IPS-15b (cell line): ENCODE measurements at regions not wholly inside any gene's neighbourhood (a gene's known extent, or its start where the extent isn't known, plus 50 kb on each side); places are given as distances from the start of the nearest gene placed in this dataset.

Experiments used
- H3K27me3 ChIP-seq: one replicate; pipeline ENCODE4 v1.6.1; 2013; ENCODE audit warnings: low read length; ENCODE audit not compliant: control insufficient read depth, insufficient read depth
- H3K36me3 ChIP-seq: one replicate; pipeline ENCODE4 v1.6.1; 2013; ENCODE audit warnings: low read length; ENCODE audit not compliant: control insufficient read depth, insufficient read depth
- H3K4me1 ChIP-seq: one replicate; pipeline ENCODE4 v1.6.1; 2013; ENCODE audit warnings: mild to moderate bottlenecking, low read length; ENCODE audit not compliant: control insufficient read depth, insufficient read depth
- H3K4me3 ChIP-seq: one replicate; pipeline ENCODE4 v1.5.1; 2013; ENCODE audit warnings: low read depth, low read length
- H3K9ac ChIP-seq: one replicate; pipeline ENCODE4 v1.6.1; 2013; ENCODE audit warnings: low read depth, mild to moderate bottlenecking, low read length
- H3K9me3 ChIP-seq: one replicate; pipeline ENCODE4 v1.6.1; 2013; ENCODE audit warnings: mild to moderate bottlenecking, low read length; ENCODE audit not compliant: control insufficient read depth, insufficient read depth

DNA sequence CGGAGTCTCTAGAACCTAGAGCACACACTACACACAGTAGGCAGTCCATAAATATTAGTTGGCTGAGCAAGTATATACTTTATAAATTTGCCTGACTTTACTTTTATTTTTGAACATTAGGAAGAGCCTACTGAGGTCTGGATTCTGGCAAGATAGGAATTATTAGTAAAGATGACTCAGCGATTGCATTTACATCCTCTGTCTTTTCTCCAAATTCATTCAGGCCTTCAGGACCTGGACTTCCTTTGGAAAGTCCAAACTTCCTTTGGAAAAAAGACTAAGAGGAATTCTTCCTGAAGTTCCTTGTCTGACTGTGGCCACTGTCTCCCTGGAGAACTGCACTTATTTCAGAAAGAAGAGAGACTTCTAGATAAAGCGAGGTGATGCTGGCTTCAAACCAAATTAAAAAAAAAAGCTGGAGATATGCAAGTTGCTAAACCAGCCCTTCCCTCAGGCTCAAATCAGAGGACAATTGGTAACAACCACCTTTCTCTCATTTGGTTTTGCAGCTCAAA is 251.3 kb downstream of the GAS1 start:
- Histone ChIP-seq H3K9ac (no peak overlapping the region), H3K27me3 (no peaks in the 10 kb centered on the region), H3K4me1 (no peaks in the 10 kb centered on the region), H3K4me3 (no peak overlapping the region), H3K36me3 (no peaks in the 10 kb centered on the region), H3K9me3 (no peaks in the 10 kb centered on the region)

DNA sequence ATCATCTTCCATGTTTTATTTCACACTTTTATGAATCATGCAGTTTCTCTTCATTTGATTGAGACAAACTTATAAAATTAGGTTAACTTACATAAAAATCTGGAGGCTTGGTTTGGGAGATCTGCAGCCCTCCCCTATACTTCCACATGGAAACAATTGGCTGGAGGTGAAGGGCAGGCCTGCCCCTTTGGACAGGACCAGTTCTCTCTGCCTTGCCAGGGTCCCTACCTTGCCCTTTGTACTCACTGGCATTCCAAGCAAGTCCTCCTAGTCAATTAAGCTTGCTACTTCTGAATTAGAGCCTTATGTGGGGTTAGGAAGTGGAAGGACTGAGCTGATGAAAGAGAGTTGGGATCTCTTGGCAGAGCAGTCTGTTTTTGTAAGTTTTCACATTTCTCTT is 257.3 kb downstream of the GAS1 start:
- Histone ChIP-seq H3K9ac (no peak overlapping the region), H3K4me3 (no peak overlapping the region), H3K27me3 (no peaks in the 10 kb centered on the region), H3K4me1 (no peaks in the 10 kb centered on the region), H3K36me3 (no peaks in the 10 kb centered on the region), H3K9me3 (no peaks in the 10 kb centered on the region)

DNA sequence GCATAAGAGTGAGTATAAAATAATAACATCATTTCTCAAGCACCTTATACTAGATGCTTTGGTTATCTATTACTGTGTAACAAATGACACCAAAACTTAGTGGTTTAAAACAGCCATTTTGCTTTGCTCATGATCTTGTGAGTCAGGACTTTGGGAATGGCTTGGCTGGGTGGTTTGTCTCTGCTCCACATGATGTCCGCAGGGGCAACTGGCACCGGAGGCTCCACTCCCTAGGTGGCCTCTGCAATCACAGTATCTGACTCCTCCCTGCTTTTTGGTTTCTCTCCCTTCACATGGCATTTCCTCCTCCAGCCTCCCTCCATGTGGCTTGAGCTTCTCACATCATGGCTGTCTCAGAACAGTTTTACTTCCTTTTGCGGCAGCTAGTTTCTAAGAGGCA is 259.5 kb downstream of the GAS1 start:
- H3K4me1 ChIP-seq, result no peaks in the 10 kb centered on the region
- no peaks in the 10 kb centered on the region for H3K27me3 ChIP-seq
- H3K4me3 ChIP-seq, result no peak overlapping the region
- H3K9ac ChIP-seq, result no peak overlapping the region
- no peaks in the 10 kb centered on the region for H3K9me3 ChIP-seq
- H3K36me3 ChIP-seq, result no peaks in the 10 kb centered on the region

DNA sequence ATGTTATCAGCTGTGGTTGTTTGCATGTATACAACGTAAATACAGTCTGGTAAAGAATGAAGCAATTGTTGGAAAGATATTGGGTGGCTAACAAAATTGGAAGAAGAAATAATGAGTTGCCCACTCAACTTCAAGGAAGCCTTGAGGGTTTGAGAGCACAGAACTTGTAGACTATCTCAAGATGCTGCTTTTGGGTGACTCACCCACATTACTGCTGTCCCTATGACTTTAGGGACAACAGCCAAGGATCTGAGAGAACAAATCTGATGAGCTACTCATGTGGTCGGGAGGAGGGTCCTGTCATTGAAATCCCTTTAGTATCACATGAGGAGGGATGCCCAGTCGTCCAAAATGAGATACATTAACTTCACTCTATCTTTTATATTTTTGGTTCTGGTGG is 261.8 kb downstream of the GAS1 start:
- Histone ChIP-seq H3K27me3 (no peaks in the 10 kb centered on the region), H3K4me3 (no peak overlapping the region), H3K4me1 (no peaks in the 10 kb centered on the region), H3K9me3 (no peaks in the 10 kb centered on the region), H3K36me3 (no peaks in the 10 kb centered on the region), H3K9ac (no peak overlapping the region)

DNA sequence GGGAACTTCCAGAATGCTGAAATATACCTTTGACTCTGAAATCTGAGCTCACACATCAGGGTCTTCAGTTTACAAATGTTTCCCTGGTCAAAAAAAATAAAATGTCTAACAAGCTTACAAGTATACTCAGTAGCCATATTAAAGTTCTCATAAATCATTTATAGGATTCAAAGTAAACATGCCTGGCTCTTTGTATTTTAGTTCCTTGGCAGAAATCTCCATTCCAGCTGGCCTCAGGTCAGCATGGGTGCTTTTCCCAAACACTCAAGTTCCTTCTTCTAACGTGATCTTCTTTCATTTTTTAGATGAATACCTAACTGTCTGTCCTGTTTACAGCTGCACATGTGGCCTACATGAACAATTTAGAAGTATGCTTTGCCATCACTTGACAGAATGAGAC is 263.2 kb downstream of the GAS1 start:
- no peak overlapping the region for H3K4me3 ChIP-seq
- H3K27me3 ChIP-seq, result no peaks in the 10 kb centered on the region
- H3K9ac ChIP-seq, result no peak overlapping the region
- H3K4me1 ChIP-seq, result no peaks in the 10 kb centered on the region
- no peaks in the 10 kb centered on the region for H3K36me3 ChIP-seq
- H3K9me3 ChIP-seq, result no peaks in the 10 kb centered on the region

DNA sequence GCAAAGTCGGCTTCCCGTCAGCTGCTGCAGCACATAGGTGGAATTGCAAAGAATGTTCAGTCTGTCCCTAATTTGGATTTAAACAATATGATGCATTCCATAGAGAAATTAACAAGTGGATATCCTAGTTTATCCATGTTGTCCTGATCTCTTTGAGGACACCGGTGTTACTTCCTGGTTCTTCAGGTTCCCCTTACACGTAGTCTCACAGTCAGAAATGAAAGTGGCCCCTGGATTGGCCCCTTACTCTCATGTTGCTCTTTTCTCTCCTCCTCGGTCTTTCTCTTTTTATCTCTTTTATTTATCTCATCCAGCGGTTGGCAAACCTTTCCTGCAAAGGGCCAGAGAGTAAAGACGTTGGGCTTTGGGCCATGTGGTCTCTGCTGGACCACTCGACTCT is 265.1 kb downstream of the GAS1 start:
- Histone ChIP-seq H3K27me3 (no peaks in the 10 kb centered on the region), H3K9ac (no peak overlapping the region), H3K9me3 (no peaks in the 10 kb centered on the region)

DNA sequence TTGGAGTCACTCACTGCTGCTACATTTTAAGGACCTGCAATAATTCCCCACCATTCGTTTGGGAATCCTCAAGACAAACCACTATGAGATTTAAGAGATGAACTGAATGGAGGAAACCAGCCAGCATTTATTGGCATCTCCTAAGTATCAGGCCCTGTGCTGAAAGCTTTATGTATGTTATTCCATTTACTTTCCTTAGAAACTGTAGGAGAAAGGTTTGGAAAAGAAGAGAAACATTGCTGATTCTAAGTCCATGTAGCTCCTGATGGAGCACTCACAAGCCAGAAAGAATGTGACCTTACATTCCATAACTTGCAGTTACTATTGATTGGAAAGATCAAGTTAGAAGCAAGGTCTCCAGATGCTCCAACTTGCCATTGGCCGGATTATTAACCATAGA is 267.4 kb downstream of the GAS1 start:
- H3K9ac ChIP-seq, result no peak overlapping the region

More for the DNA sequence above, 265.1 kb downstream of the GAS1 start:
- Histone ChIP-seq H3K36me3 (no peaks in the 10 kb centered on the region), H3K4me1 (no peaks in the 10 kb centered on the region), H3K4me3 (no peak overlapping the region)

DNA sequence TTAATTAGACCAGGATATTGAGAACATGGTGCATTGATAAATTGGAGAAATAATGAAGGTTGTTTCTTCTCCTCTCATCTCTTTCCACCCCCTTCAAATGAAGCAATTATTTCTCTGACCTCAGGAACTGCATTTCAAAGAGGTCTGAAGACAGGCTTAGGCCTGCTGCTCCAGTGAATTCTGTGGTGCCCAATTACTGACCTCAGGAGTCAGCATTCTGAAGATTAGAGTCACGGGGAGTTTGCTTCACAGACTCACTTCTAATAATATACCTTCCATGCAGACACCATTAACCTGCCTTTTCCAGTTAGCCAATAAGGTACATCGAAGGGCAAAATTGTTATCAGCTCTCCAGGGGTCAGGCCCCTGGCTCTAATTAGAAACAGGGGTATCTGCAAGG is 270.9 kb downstream of the GAS1 start:
- Histone ChIP-seq H3K4me3 (no peak overlapping the region), H3K4me1 (no peaks in the 10 kb centered on the region), H3K9ac (no peak overlapping the region), H3K9me3 (no peaks in the 10 kb centered on the region), H3K27me3 (no peaks in the 10 kb centered on the region), H3K36me3 (no peaks in the 10 kb centered on the region)

More for the DNA sequence above, 267.4 kb downstream of the GAS1 start:
- H3K9me3 ChIP-seq, result no peaks in the 10 kb centered on the region
- H3K4me3 ChIP-seq, result no peak overlapping the region
- H3K4me1 ChIP-seq, result no peaks in the 10 kb centered on the region
- H3K27me3 ChIP-seq, result no peaks in the 10 kb centered on the region
- H3K36me3 ChIP-seq, result no peaks in the 10 kb centered on the region

DNA sequence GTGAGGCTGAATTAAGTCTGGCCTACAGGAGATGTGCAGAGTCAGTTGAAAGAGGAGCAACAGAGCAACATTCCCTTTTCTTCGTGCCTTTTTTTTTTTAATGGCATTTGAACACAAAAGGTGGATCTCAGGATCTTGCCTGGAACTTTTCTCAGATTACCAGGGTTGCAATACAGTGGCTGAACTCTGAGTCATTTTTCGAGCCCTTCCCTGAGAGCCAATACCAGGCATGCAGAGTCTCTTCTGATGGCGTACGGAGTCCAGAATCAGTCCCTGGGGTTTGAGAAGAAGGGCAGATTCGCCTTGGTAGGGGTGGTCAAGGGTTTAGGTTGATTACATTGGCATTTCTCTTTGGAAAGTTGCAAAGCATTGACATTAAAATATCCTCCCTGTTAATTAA is 271.5 kb downstream of the GAS1 start:
- no peaks in the 10 kb centered on the region for H3K9me3 ChIP-seq
- H3K9ac ChIP-seq, result no peak overlapping the region
- H3K4me3 ChIP-seq, result no peak overlapping the region
- no peaks in the 10 kb centered on the region for H3K36me3 ChIP-seq
- H3K4me1 ChIP-seq, result no peaks in the 10 kb centered on the region
- H3K27me3 ChIP-seq, result no peaks in the 10 kb centered on the region

DNA sequence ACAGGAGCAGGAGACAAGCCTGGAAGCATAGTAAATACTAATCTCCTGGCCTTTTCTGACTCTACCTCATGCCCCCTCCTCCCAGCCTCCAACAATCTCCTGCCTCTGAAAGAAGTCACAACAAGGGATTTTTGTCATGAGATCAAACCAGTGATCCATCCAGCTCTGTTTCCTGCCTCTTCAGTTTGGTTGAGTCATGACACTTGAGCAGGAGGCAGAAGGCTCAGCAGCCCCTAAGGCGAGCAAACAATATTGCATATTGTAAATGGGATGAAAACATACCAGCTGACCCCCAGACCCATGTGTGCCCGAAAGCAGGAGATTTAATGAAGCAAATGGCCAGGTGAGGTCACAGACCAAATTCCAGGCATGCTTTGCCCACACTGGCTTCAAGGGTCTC is 272.8 kb downstream of the GAS1 start:
- no peak overlapping the region for H3K9ac ChIP-seq

DNA sequence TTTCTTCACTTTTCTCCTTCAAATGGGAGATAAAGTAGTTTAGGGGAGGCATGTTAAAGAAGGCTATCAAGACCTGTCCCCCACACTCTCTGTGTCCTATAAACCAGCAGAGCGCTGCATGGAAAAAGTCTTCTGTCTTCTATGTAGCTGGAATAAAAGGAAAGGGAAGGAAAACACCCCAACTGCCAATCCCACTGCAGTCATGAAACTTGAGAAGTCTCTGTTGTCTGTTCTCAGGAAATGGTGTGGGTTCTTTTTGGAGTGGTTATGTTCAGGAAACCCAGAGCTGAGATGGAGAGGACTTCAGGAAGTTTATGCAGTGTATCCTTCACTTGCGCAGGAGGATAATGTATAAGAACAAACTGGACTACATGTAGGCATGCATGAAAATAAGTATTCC is 274.3 kb downstream of the GAS1 start:
- no peaks in the 10 kb centered on the region for H3K36me3 ChIP-seq
- no peaks in the 10 kb centered on the region for H3K27me3 ChIP-seq
- no peak overlapping the region for H3K4me3 ChIP-seq
- H3K9me3 ChIP-seq, result no peaks in the 10 kb centered on the region
- H3K4me1 ChIP-seq, result no peaks in the 10 kb centered on the region
- no peak overlapping the region for H3K9ac ChIP-seq

More for the DNA sequence above, 272.8 kb downstream of the GAS1 start:
- Histone ChIP-seq H3K4me1 (no peaks in the 10 kb centered on the region), H3K27me3 (no peaks in the 10 kb centered on the region), H3K9me3 (no peaks in the 10 kb centered on the region), H3K36me3 (no peaks in the 10 kb centered on the region), H3K4me3 (no peak overlapping the region)

DNA sequence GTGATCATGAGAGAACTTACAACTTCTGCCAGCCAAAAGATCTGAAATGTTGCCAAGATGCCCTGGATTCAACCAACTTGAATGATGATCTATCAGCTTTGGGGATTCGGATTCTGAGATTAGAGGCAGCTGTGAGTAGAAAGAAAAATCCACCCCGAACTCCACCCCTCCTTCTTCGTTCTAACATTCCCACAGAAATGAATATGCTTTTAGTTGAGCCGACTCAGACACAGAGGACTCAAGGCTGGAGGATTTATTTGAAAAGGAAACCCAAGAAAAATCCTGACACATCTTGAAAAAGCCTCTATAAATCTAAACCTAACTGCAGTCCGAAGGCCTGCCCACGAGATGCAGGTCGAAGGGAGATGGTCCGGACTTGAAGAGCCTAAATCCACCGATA is 275.0 kb downstream of the GAS1 start:
- no peak overlapping the region for H3K4me3 ChIP-seq
- no peak overlapping the region for H3K9ac ChIP-seq
- no peaks in the 10 kb centered on the region for H3K4me1 ChIP-seq
- H3K27me3 ChIP-seq, result no peaks in the 10 kb centered on the region
- H3K36me3 ChIP-seq, result no peaks in the 10 kb centered on the region
- no peaks in the 10 kb centered on the region for H3K9me3 ChIP-seq

DNA sequence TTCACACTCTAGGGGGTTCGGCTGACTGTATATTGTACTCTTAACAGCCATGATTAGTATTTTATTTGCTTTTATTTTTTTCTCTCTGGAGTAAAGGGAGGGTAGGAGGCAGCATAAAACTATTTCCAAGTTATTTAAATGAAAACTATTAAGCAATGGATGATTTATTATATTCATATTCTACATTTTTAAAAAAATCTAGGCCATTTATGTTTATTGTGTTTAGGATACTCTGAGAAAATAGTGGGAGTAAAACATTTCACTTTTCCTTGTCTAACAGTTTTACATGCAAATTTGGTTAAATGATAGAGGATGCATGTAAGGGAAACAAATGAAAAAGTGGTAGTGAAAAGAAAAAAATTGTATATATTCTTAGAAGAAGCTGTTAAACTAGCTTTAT is 276.3 kb downstream of the GAS1 start:
- Histone ChIP-seq H3K4me3 (no peak overlapping the region), H3K27me3 (no peaks in the 10 kb centered on the region), H3K9me3 (no peaks in the 10 kb centered on the region), H3K4me1 (no peaks in the 10 kb centered on the region), H3K9ac (no peak overlapping the region), H3K36me3 (no peaks in the 10 kb centered on the region)
